DMS114 treated with DMSO at 0.1 percent for 48 hours (cell line): ENCODE measurements at regions not wholly inside any gene's neighbourhood (a gene's known extent, or its start where the extent isn't known, plus 50 kb on each side); places are given as distances from the start of the nearest gene placed in this dataset.

Experiments used
- DNase-seq: peaks from one replicate; lab custom pipeline; 2025; ENCODE audit not compliant: unreplicated experiment; lab: John Stamatoyannopoulos, UW

DNA sequence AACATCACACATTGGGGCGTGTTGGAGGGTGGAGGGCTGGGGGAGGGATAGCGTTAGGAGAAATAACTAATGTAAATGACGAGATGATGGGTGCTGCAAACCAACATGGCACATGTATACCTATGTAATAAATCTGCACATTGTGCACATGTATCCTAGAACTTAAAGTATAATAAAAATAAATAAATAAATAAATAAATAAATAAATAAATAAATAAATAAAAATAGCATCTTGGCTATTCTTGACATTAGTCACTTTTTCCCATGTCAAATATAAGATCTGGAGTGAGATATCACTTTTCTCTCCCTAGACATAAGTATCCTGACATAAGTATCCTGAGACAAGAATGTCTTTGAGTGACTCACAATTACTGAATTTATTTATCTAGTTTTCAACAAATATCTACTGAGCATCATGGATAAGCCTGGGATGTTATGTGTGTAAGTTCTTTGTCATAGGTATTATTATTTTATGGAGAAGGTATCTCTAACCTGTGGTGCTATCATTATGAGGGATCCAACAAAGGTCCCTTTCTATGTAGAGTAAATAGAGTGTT is 691.3 kb downstream of the SORCS1 start:
- DNase-seq: no peak

DNA sequence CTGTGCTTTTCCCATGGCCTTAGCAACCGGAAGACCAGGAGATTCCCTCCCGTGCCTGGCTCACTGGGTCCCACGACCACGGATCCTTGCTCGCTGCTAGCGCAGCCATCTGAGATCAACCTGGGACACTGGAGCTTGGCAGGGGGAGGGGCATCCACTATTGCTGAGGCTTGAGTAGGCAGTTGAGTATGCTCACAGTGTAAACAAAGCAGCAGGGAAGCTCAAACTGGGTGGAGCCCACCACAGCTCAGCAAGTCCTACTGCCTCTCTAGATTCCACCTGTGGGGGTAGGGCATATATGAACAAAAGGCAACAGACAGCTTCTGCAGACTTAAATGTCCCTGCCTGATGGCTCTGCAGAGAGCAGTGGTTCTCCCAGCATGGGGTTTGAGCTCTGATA is 697.0 kb downstream of the SORCS1 start:
- DNase-seq: no peak

DNA sequence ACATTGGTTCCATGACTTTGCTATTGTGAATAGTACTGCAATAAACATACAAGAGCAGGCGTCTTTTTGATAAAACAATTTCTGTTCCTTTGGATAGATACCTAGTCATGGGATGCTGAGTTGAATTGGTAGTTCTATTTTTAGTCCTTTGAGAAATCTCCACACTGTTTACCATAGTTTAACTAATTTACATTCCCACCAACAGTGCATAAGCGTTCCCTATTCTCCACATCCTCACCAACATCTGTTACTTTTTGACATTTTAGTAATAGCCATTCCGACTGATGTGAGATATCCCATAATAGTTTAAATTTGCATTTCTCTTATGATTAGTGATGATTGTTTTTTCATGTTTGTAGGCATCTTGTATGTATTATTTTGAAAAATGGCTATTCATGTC is 707.0 kb downstream of the SORCS1 start:
- no peak for DNase-seq

DNA sequence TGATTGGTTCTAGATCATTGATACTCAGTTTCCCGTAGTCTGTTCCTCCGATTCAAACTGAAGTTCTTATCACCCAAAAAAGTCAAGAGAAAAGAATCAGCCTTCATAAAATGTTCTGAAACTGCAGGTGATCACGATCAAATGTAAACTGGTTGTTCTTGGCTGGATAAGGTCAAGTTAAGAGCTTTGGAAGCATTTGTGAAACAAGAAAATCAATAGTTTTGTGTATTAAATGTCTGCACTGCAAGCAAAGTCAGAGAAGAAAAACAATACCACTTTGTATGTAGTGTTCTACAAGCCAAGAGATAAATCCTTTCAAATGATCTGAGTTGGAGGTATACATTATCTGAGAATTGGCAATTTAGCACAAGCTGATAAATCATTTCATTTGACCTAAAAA is 710.3 kb downstream of the SORCS1 start:
- DNase-seq: no peak

DNA sequence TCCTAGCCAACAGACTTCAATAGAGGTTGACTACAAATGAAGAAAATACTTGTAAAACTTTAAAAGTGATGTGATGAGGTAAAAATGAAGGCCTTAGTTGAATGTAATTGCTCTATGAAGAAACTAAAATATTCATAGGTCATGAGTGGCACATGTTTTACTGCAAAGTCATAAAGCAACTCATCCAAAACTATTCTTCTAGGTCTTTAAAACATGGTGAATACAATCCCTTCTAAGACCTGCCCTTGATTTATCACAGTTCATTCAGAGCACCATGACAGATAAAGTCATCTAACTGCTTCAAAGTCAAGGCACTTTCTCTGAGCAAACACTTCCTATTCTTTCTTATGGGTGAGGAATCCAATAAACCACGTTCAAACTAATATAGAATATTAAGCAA is 713.5 kb downstream of the SORCS1 start:
- no peak for DNase-seq

DNA sequence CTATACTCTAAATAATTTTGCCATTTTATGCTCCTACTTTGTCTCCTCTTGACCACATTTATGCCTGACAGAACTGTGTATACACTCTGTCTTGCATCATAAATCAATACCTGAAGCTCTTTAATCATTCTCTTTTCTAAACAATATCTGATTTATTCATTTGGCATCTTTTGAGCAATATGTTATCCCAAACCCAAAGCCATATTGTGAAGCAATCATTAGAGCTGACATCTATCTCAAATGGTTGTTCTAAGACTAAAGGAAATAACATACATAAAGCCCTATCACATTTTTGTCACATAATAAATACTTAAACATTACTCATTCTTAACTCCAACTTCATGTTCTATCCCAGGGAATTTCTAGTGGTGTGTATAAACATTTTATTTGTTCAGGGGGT is 717.6 kb downstream of the SORCS1 start:
- DNase-seq: no peak

DNA sequence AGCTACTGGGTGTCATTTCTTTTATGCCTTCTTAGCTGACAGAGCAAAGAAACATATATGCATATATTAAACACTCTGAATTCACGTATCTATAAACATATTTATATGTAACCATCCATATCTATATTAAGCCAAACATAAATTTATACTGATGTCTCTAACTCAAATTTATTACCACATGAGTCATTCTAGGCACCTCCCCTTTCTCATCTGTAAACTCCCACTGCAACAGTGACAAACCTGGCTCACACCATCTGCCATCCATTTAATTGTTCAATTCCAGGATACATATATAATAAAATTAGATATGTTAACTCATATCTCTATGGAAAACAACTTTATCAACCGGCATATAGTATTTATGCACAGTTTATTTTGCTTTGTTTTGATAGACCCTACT is 722.3 kb downstream of the SORCS1 start:
- DNase-seq: no peak

DNA sequence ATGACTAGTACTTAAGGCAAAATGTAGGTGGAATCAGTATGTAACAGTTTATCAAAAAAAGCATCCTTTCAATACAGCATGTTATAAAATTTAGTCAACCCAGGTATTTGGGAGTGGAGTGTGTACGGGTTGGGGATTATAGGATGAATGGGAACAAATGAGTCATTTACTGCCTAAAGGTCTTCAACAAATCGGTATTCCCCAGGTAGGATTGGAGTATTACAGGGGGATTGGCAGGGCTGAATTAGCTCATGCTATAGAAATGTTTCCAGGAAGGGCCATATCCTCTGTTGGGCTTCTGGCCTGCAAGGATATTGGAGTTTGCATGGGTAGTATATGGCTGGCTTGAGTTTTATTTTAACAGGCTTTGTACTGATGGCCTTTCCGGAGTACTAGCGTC is 723.7 kb downstream of the SORCS1 start:
- DNase-seq: no peak

DNA sequence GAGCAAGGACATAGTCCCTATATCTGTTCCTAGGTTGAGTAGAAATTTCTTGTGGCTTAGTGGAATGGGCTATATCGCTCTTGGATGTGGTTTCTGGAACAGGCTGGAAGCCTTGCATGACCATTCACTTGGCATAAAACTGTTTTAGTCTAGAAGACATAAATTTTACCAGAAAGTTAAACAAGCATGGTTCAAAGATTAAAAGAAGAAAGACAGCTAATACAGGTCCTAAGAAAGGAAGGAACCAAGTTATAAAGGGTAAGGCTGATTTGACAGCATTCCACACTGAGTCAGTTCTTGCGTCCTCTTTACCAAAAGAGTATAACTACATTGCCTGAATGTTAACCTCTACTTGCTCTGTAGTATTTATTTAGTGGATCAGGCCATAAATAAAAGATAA is 724.2 kb downstream of the SORCS1 start:
- DNase-seq: no peak

DNA sequence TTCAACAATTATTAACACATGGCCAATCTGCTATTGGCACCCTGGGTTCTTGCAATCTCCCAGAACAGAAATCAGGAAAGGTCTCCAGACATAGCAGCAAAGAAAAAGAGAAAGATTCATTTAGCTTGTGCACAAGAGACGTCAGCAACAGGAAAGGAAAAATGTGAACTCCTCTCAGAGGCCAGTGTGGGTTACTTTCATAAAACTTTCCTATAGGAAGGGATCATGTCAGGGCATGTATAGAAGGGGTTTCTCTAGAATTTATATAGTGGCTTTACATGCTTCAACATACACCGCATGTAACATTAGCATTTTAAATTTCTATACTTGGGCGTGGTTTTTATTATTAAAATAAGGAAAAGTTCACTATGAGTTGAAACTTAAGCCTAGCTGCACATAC is 725.1 kb downstream of the SORCS1 start:
- no peak for DNase-seq

DNA sequence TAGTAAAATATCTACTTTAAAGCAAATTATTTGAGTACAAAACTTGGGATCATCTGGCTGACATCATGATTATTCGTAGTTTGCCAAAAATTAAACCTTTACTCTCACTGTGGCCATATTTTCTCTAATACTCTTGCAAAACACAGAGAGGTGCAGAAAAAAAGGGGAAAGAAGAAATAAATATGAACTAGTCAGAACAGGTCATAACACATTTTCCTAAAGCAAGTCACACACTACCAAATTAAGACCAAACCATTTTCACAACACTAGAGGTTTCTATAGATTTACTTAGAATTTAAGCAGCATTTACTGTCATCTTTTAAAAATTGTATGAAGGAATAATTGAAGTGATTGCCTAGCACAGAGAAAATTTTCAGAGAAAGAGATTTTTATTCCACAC is 726.1 kb downstream of the SORCS1 start:
- DNase-seq: no peak

DNA sequence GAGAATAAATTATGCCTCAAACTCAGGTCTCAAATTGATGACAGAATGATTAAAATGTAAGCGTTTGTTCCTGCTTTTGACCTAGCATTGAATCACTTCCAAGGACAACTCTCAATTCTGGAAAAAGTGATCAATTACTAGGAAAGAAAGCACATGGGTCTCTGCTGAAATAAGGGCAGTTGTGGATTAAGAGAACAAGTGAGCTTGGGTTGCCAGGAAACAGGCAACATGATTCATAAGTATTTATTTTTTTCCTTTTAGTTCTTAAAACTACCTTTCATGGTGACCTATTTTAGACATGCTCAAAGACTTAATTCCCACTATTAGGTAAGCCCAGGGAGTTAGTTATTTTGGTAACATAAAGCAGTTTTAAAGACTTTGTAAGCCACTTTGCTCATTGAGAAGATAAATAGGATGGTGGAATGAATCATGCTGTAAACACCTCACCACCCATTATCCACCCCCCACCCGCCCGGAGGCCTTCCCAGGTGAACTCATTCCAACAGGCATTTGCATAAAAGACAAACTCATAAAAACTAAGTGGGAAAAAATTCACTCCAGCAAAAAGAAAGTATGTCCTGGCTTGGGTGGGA is 728.3 kb downstream of the SORCS1 start:
- no peak for DNase-seq

DNA sequence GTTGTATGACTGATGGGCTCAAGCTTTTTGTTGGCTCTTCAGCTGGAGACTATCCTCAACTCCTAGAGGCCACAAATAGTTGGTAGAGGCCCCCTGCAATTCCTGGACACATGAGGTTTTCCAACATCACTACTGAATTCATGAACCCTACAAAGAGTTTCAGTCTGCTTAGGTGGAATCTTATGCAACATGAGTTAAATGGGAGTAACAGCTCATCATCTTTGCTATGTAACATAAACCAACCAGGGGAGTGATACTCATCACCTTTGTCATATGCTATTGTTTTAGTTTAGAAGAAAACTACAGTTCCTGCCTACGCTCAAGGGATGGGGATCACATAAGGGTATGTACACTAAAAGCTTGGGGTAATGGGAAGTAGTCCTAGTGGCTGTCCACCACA is 729.4 kb downstream of the SORCS1 start:
- no peak for DNase-seq

DNA sequence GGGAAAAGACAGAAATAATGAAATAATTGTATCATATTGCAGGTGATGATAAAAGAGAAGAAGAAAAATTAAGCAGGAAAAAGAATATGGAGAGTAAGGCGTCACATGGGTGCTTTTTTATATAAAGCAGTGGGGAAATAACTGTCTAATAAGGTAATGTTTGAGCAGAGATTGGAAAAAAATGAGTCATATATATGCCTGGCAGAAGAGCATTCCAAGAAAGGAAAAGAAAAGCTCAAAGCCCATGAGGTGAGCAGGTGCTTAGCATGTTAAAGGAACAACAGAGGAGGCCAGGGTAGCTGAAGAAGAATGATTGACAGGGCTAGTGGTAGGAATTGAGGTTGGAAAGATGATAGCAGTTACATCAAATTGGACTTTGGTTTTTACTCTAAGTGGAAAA is 739.5 kb downstream of the SORCS1 start:
- no peak for DNase-seq

DNA sequence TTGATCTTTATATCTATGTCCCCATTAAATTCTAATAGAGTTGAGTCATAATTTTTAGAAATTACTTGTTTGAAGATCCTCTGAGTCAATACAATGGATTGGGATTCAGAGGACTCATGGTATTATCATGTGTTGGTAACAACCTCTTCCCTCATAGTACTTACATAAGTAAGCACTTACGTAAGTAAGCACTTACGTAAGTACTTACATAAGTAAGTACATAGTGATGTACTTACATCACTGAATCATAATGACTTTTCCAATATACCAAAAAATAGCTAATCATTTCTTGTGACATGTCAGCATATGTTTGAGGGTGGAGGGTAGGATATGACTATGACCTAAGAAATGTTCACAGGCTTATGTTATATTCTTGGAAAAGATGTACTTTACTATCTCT is 740.5 kb downstream of the SORCS1 start:
- DNase-seq: no peak

DNA sequence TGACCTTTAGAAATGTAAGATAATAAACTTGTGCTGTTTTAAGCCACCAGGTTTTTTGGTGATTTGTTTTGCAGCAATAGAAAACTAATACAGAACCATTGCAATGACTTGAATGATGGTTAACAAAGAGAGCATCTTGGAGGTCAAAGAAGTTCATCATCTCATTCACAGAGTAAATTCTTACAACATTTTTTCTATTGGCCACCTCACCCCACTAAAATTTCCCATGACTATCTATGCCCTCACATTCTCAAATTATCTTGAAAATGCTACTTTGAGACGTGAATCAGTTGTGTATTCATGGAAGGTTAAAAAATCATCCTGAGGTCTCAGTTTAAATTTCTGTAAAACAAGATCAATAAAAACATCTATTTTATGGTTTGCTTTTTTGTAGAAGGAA is 754.2 kb downstream of the SORCS1 start:
- DNase-seq: no peak

DNA sequence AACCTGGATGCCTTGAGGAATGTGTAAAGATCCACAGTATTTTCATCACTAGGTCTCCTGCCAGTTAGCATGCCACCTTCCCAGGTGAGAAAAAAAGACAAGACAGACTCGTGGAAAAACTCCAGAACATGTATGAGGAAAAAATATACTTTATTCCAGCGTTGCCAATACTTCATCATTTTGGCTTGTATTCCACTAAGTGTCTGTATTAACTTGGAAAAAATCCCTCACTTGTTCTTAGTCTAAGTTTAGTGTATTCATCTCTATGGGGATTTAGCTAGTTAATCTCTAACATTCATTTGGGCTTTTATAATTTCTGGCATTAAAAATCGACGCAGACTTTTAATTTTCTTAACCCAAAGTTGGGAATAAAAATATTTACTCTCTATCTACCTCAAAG is 759.4 kb downstream of the SORCS1 start:
- DNase-seq: no peak

DNA sequence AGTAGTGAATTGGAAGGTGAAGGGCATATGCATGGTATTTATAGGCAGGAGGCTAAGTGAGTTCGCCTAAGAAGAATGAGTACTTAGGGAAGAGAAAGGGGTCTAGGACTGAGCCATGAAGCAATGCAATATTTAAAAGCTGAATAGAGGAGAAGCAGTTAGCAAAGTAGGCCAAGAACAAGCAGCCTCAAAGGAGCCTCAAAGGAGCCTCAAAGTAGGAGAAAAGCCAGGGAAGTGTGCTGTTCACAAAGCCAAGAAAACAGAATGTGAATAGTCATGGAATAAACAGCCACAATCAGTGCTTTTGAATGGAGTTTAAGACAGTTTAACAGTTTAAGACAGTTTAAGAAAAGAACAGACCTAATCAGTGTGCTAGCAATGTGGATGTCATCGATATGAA is 762.0 kb downstream of the SORCS1 start:
- no peak for DNase-seq

DNA sequence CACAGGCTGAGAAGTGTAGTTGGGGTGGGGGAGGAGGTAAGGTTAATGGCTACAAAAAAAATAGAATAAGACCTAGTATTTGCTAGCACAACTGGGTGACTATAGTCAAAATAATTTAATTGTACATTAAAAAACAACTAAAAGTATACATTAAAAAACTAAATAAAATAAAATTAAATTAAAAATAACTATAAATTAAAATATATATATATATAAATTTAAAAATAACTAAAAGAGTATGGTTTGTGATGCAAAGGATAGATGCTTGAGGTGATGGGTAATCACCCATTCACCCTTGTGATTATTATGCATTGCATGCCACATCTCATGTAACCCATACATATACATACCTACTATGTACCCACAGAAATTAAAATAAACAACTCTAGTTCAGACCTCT is 762.5 kb downstream of the SORCS1 start:
- DNase-seq: no peak

DNA sequence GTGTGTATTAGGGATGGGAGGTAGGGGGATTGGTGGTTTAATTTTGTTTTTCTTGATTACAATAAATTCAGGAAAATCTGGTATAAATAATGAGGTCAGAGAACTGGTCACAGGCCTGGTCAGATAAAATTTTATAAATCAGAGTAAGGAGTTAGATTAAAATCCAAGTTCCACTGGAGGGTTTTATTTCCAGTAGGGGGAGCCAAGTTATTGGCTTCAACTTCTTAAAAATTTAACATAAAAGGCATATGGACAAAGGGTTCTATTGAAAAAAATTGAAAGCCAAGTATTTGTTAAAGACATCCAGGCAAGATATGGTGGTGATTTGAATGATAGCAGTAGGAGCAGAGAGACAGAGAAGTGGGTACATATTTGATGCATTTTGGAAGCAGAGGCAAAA is 763.3 kb downstream of the SORCS1 start:
- DNase-seq: no peak

DNA sequence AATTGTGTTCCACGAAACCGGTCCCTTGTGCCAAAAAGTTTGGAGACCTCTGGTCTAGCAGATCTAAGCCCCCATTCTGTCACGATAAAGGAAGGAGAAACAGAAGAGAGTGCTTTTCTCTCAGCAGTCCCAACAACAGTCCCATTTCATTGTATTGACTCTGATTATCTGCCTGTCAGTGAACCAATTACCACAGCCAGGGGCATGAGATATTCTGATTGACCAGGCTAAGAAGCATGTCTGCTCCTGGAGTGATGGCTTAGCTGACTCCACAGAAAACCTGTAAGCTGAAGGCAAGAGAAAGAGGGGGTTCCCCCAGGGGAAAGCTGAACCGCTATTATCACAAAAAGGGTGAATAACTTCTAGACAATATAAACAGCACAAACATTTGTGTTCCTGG is 765.4 kb downstream of the SORCS1 start:
- no peak for DNase-seq

DNA sequence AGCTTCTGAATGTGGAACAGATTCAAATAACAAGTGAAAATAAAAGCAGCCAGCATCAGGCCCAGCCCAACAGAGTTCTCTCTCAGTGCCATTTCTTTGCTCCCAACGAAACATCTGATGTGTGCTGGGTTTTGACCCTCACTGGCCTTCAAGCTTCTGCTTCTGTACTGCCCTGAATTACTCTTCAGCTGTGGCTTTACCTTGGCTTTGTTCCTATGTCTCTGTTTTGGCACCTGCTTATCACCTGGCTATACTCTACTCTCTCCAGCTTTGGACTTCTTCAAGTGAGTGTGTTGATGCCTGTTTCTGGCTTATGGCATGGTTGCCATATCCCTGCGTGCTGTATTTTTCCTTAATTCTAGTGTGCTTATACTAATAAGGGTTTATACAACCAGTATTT is 768.3 kb downstream of the SORCS1 start:
- no peak for DNase-seq

DNA sequence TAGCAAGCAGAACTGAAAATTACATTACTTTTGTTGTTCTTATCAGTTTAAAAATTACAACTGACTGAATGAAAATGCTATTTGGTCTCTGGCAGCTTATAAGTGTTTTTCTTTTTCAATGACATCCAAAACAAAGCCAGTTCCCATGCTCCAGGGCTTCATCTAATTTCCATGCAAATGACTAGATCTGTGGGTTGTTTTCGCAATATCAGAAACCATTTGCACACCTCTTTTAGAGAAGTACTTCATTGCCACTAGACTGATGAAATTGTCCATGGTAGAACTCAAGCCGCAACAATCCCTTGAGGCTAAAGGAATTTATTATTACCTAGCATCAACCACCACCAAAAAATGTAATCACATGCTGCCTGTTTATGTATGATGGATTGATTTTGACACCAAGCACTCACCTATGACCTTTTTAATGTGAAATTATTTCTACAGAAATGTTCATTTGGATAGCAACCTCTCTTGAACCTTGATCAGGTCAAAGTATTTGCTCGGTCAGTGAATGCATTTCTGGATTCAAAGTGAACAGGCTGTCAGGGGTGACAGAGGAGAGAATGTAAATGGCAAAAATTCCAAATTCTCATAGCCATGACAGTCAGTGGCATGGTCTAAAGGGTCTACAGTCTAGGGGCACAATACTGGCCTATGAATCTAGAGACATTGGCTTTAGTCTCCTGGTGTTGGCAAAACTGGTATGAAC is 769.3 kb downstream of the SORCS1 start:
- no peak for DNase-seq
